OCI-M1 (cell line): ENCODE measurements at regions not wholly inside any gene's neighbourhood (a gene's known extent, or its start where the extent isn't known, plus 50 kb on each side); places are given as distances from the start of the nearest gene placed in this dataset.

Experiments
- DNase-seq: peaks from one replicate; lab custom pipeline; 2025; lab: John Stamatoyannopoulos, UW

- DNase-seq, result no peak
Observed at GRCh38 chr5:88144219-88145001, 124.2 kb downstream of the TMEM161B start.

- no peak for DNase-seq
Observed at GRCh38 chr5:88143693-88144218, 124.9 kb downstream of the TMEM161B start.

DNA sequence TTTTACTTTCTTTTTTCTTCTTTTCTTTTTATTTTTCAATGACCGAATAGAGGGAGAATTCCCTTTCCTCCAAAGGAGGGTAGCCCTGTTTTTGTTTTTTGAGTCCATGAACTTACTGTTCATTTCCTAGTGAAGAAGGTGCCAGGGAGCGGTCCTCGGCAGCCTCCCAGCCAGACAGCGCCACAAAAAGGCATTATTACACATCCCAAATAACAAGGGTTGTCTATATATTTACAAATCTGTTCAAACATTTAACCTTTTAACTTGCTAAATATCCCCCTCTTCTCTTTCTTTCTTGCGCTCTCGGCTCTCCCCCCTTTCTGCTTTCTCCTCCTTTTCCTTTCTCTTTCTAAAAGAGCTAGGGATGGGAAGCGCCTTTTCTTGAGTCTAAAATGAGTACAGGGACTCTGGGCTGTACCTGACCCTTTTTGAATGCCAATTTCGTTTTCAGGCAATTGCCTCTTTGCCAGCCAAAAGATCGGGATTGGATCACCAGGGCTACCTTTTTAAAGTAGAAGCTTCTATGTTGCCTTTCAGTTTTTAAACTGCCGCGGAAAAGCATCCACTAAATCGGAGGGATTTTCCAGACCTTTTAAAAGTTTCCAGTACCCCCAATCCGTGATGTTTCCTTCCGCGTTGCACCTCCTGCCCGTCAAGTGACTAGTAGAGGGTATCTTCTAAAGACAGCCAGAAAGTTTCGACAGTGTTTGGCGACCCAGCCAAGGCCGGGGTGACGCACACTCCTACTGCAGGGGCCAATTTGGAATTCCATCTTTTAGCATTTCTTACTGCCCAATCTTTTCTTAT is 125.6 kb downstream of the TMEM161B start:
- DNase-seq, result peak; percentile 20

- no peak for DNase-seq
Observed at GRCh38 chr5:88142636-88142885, 126.1 kb downstream of the TMEM161B start.

DNA sequence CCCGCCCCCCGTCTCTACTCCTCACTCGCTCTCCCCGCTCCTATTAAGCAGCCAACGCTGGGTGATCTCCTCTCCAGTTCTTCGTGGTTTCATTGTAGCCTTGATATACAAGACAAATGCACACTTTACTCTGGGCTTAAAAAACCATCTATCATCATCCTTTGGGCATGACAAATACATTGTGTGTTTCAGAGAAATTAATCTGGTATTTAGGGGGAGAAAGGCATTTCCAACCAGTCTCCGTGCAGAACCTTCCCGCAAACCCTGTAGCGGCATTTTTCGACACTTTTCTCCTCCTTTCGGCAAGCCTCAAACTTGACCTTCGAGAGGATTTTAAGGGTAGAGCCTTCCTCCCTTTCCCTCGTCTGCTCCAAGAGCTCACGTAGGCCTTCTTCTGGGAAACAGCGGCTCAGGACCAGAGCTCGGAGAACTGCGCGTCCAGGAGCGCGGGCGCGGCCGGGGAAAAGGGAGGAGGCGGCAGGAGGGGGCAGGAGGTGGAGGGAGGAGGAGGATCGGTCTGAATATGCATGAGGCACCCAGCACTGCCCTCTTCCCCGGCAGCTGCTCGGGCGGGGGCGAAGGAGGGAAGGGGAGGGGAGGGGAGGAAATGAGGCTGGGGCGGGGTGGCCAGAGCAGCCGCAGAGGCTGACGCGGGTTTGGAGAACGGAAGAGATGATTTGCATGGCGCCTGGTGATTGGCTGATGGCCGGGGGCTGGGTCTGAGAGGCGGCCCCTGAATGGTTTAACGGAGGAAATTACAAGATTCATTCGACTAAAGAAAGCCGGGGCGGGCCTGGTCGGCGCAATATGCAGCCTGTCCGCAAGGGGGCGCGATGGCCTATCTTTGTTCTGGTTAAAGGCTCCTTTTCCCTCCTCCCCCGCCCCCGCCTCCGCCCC is 127.5 kb downstream of the TMEM161B start:
- peak; percentile 99 for DNase-seq

- no peak for DNase-seq
Observed at GRCh38 chr5:88140396-88140855, 128.2 kb downstream of the TMEM161B start.

DNA sequence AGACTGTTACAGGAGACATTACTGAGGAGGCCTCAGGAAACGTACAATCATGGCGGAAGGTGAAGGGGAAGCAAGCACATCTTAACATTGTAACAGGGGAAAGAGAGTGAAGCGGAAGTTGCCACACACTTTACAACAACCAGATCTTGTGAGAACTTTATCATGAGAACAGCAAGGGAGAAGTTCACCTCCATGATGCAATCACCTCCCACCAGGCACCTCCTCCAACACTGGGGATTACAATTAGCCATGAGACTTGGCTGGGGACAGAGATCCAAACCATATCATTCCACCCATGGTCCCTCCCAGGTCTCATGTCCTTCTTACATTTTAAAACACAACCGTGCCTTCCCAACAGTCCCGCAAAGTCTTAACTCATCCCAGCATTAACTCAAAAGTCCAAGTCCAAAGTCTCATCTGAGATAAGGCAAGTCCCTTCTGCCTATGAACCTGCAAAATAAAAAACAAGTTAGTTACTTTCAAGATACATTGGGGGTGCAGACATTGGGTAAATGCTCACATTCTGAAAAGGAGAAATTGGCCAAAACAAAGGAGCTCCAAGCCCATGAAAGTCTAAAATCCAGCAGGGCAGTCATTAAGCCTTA is 138.3 kb downstream of the TMEM161B start:
- no peak for DNase-seq

GRCh38 chr5:88128813-88129212 is 139.8 kb downstream of the TMEM161B start:
- no peak for DNase-seq

DNA sequence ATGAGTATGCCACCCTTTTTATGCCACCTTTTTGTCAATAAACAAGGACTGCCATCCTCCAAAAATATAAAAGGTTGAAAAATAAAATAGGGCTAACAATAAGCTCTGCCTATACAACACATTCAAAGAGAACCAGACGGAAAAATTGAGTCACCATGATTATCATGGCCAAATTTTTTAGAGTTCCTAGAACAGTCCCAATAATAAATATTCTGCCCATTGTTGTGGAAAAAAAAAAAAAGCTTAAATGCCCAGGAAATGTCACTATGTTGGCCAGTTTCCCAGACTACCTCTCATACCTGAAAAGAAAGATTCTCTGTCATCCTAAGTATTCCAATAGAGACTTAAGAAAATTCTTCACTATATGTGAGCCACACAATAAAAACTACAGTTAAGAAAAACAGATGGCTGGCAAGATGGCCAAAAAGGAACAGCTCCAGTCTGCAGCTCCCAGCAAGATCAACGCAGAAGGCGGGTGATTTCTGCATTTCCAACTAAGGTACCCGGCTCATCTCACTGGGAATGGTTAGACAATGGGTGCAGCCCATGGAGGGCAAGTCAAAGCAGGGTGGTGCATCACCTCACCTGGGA is 149.0 kb downstream of the TMEM161B start:
- DNase-seq, result no peak

DNA sequence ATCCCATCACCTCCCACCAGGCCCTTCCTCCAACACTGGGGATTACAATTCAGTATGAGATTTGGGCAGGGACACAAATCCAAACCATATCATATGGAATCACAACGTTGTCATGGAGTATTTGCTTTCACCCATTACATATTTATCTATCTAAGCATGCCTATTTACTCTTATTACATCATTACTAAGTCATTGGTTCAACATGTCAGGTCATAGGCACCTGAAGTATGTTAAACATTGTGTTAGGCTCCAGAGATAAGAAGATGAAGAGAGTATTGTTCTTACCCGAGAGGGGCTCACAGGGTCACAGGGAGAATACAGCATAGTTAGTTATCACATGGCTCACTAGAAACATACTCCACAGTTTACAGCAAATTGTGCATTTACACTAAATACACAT is 150.5 kb downstream of the TMEM161B start:
- DNase-seq, result no peak

DNA sequence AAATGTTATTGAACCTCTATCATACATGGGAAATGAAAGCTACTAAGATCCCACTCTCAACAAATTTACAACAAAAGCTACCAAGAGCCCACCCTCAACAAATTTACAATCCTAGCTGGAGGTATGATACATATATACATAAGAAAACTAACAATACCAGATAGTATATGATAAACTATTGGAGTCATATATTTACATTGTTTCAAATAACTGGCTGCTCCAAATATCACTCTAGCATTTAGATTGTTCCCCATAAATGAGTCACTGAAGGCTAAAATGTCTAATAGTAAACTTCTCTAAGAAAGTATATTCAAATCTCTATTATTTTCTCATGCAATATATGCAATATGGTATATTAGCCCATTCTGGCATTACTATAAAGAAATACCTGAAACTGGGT is 151.1 kb downstream of the TMEM161B start:
- DNase-seq, result no peak

GRCh38 chr5:88116396-88116795 is 152.2 kb downstream of the TMEM161B start:
- DNase-seq, result no peak

- DNase-seq, result no peak
Observed at GRCh38 chr5:88115211-88115610, 153.4 kb downstream of the TMEM161B start.

GRCh38 chr5:88113429-88113828 is 155.2 kb downstream of the TMEM161B start:
- peak; percentile 7 for DNase-seq

- DNase-seq, result no peak
Observed at GRCh38 chr5:88109818-88110217, 158.8 kb downstream of the TMEM161B start.

DNA sequence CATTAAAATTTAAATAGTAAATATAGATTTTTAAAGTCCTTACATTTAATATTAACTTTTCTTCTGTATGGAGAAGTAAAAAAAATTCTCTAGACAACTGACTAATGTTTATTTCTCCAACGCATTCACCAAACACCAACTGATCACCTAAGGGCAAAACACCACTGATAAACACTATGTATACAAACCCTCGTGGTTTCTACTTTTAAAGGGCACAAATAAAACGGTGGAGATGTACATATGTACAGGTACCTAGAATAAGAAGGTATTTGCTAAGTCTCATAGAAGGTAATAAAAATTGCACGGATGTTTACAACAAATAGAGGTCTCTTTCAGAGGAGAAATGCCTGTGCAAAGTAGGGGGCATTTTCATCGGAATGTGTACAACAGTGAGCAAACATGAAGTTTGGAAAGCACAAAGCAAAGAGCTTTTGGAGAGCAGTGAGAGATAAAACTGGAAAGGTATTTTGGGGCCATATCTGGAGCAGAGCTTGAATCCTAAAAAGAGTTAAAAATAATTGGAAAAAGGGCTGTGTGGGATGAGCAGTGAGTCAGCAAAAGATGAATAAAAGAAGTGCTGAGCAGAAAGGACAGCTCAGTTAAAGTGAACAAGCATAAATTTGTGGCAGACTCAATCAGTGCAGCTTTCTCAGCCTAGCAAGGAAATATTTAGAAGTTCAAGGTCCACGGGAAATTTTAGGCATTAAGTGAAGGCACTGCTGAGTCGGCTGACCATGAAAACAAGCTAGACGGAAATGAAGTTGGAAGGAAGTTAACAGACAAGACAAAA is 160.0 kb downstream of the TMEM161B start:
- no peak for DNase-seq

- no peak for DNase-seq
Observed at GRCh38 chr5:88094906-88095496, 173.6 kb downstream of the TMEM161B start.

- no peak for DNase-seq
Observed at GRCh38 chr5:88094403-88094802, 174.2 kb downstream of the TMEM161B start.

DNA sequence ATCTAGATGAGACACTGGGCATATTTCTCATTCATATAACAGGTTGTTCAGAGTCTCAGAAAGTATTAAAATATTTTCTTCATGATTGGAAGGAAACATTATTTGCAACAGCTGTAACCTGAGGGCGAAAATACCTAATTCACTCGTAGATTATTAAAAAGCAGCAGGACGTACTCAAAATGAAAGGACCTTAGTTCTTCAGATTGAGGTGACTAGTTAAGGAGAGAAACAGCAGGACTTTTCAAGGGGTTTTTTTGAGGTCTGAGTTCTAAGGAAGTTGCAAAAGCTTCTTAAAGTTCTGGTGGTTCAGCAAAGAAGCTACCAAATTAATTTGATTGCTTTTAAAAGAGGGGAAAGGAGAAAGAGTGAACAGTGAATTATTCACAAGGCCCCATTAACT is 174.9 kb downstream of the TMEM161B start:
- DNase-seq, result no peak

GRCh38 chr5:88092958-88093605 is 175.6 kb downstream of the TMEM161B start:
- DNase-seq, result no peak
